HG03103 (cell line): ENCODE measurements at regions not wholly inside any gene's neighbourhood (a gene's known extent, or its start where the extent isn't known, plus 50 kb on each side); places are given as distances from the start of the nearest gene placed in this dataset.

Source experiments
- ATAC-seq: cut with Tn5 transposase; IDR thresholded peaks from one replicate; pipeline ENCODE4 v1.9.1; 2021; ENCODE audit warnings: low read depth; ENCODE audit not compliant: unreplicated experiment

DNA sequence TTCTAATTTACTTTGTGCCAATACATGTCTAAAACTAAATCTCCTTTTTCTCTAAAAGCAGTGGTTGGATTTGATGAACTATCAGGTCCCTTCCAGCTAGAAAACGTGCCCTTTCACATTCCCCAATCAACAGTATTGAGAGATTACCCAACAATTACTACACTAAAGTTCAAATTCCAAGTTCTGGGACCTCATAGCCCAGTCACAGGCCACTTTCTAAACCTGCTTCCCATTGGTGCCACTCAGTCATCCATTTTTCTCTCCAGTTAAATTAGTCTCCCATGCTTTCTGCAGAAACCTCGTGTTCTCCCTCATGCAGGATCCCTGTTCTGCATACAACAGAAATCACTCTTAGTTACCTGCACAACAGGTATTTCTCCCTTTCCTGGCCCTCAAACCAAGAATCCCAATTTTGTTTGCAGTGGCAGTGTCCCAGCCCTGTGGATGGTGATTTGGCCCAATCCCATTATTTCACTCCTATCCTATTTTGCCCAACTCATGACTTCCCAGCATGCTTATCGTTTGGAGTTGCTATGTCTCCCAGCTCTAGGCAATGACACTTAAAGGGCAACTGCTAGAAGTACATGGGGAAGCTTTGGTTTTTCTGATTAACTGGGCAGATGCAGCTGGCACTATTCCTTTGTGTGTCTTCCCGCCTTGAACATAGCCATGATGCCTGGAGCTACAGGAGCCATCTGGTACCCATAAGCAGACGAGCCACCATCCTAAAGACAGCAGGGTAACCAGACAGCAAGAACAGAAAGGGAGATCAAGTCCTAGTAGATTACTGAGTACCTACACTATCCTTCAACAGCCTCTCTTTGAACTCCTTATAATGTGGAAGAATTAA, 224.2 kb downstream of the MINAR1 start:
- ATAC-seq: no peak

DNA sequence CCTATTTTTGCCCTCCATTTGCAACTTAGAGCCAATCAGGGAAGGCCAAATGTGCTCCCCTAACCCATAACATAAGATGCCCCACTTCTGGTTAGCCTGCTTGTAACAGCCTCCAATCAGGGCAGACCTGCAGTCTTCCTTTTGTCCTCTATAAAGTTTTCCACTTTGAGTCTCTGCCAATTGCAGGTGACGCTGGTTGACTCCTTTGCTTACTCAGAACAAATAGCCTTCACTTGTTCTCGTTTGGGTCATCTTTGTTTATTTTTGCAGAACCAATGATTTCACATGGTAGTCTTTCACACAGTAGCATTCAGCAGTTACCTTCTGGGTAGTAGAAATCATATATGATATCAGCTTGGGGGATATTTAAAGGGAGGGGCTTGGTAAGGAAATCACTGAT, 225.6 kb downstream of the MINAR1 start:
- ATAC-seq: no peak

DNA sequence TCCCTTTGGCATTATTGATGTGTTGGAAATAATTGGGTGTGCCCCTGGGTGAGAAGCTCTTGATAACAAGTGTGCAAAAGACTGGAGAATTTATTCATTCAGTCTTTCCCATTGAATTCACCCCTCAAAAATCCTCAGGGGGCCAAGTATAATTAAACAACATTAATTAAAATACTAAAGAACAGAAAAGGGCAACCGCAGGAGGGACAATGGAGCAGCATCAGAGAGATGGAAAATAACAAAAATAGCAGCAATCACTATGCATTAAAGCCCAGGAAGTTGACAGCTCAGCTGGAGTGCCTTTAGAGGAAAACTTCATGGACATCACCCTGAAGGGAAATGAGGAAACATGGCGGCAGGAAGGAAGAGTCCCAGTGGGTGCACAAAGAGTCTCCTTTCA, 227.6 kb downstream of the MINAR1 start:
- no peak for ATAC-seq

DNA sequence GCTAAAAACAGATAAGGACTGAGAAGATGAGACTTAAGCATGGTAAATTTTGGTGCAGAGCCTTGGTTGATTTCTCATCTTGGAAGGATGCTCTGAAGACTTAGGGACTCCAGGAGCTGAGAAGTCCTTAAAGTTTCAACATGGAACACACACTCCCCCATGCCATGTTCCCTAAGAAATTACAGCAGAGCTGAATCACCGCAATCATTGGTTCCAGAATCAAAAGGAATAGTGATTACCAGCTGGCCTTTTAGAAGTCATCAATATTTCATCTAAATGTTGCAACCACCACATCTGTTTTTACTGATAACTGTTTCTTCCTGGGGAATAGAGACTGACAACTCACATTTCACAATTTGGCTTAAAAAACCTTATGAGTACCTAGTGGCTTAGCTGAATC, 229.3 kb downstream of the MINAR1 start:
- no peak for ATAC-seq

DNA sequence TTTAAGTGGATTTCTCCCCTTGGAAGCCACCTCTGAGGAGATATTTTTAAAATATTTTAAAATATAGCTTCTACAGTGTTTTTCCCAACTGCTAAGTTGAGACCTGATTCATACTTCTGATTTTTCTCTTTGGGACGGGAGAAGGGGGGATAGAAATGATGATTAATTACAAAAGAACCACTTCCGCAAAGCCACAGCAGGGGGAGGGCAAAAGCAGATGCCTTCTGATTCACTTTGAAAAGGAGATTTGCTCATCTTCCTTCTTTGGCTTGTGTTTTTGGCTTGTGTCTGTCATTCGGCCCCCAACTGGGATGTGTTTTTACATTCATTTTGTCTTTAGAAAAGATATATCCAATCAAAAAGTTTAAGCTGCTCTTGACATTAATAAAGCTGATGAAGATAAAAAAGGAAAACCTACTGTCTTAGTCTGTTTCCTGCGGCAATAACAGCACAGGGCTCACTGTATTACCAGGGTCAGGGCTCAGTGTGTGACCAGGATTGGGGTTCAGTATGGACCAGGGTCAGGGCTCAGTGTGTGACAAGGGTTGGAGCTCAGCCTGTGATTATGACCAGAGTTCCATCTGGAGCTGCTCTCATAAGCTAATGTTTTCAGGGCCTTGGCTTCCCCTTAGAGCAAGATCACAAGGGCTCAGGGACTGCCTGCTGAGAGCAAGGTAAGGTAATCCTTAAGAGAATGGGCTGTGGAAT, 223.2 kb downstream of the MTHFS start:
- peak; percentile 87 for ATAC-seq

DNA sequence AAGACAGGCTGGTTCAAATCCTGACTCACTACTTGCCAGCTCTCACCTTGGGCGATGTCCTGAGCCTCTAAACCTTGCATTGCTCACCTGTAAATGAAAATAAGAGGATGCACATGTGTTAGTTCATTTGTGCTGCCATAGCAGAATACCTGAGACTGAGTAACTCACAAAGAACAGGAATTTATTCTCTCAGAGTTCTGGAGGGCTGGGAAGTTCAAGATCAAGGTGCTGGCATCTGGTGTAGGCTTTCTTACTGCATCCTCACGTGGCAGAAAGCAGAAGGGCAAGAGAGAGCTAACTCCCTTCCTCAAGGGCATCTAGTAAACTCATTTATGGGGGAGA, 222.7 kb downstream of the MTHFS start:
- no peak for ATAC-seq

DNA sequence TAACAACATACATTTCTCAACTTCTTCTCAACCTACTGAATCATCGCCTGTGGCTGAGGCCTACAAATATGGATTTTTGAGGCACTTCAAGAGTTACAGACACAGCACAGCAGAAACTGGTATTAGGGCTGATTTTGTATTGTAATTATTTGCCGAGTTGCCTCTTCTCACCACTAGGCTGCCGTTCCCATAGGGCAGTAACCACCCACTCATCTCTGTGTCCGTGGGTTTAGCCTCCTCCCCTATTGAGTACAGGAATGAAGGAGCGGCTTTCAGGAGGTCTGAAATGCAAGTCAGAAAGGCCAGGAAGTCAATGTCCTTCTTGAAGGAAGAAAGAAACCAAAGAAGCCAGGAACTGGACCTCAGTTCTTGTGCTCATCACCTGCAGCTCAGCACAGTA, 220.8 kb downstream of the MTHFS start:
- no peak for ATAC-seq

DNA sequence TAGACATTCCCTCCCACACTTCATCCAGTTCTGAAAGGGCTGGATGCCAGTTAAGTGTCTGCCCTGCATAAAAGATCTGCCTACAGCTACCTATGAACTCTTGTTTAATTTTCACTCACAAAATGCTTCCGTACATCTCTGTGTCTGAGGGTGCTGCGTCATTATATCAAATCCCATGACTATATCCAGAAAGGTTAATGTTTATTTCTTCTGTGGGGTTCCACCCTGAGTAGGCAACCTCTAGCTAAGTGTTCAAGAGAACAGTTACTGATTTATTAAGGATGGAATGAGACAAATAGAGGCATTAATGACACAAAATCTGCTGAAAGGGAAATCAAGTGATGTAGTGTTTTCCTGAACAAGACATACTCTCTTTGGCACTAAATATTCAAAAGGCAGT, 220.2 kb downstream of the MTHFS start:
- no peak for ATAC-seq

DNA sequence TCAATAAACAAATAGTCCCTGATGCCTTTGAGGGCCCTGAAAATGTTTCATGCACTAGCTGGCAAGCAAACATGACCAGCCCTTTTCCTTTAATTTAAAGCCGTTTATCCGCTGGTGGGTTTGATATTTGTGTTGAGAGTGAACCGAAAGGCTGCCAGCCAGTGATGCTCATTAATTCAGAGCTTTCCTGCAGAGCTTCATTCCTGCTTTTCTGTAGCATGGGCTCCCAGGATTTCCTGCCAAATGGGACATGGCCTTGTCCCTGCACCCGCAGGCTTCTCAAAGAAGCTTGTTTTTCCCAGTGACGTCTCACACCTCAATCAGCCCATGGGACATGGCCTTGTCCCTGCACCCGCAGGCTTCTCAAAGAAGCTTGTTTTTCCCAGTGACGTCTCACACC, 219.6 kb downstream of the MTHFS start:
- ATAC-seq: no peak

DNA sequence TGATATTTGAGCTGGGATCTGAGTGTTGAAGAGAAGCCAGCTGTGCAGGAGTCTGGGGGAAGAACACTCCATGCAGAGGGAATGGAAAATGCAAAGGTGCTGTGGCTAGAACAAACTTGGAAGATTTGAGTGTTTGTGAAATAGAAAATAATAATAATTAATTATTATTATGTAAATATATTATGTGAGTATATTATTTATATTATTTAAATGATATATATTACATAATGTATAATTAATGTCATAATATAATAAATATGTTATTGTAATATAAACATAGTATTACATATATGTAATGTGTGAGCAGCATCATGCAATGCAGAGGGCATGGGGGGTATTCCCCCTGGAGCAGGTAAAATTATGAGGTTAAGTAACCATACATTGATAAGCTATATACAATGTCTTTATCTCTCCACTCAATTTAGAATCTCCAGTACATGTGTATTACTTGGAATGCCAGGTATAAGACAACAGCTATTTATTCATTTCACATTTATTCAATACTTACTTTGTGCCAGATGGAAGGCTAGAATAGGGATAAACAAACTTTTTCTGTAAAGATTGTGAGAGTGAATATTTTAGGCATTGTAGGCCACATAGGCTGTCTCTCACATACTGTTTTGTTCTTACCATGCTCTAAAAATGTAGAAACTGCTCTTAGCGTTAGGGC, 218.6 kb downstream of the MTHFS start:
- ATAC-seq: no peak

DNA sequence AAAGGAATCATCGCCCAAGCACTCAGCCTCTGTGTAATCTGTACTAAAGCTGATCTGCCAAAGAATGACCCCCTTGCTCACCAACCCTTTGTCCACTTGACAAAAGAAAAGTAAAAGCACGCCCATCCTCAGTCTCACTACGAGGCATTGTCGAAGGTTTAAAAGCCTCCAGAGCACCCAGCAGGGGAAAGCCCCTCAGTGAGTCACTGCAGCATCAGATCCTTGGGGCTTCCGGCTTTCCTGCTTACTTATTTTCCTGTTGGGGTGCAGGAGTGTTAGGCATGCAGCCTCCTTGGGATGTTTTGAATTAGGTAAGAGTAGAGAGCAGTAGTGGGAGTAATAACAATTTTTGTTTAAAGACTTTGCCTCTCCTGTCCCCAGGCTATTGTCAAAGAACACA, 216.1 kb downstream of the MTHFS start:
- no peak for ATAC-seq

DNA sequence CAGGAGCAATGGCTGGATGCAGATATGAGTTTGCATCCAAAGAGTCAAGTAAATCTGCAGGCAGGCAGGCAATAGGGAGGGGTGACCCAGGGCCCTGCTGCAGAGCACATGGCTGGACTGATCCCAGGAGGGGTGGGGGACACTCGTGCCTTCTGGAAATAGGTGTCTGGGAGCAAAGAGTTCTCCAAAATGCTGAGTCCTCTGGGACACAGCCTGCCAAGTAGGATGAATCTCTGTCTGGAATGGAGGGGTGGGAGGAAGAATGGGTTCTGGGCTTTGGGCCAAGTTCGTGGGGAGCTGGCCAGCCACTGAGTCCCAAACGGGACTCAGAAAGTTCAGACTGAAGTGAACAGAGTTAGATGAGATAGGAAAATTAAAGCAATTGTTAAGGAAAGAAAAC, 214.5 kb downstream of the MTHFS start:
- no peak for ATAC-seq

DNA sequence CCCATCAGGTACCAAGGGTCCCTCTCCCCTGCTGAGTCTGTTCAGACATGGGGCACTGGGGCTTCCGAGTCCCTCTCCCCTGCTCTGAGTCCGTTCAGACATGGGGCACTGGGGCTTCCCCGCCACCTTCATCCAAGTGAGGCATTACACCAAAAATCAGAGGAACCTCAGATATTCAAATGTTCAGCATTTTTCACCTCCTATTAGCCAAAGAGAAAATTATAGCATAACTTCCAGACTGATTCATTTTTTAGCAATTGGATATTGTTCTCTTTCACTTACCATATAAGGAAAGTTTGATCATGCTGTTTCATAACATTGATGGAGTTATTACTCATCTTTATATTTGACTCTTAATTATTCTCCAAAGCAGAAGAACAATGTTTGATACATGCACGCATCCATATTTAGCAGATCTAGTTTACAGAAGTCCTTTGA, 213.9 kb downstream of the MTHFS start:
- ATAC-seq: no peak

DNA sequence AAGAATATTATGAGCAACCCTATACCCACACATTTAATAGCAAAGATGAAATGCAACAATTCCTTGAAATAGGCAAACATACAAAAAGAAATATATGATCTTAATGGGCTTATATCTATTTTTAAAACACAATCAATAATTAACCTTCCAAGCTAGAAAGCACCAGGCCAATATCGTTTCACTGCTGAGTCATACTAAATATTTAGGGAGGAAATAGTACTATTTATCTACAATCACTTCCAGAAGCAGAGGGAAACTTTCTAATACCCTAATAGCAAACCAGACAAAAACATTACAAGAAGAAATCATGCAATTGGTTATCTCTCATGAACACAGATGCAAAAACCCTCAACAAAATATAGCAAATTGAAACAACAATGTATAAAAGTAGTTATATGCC, 207.8 kb downstream of the MTHFS start:
- no peak for ATAC-seq

DNA sequence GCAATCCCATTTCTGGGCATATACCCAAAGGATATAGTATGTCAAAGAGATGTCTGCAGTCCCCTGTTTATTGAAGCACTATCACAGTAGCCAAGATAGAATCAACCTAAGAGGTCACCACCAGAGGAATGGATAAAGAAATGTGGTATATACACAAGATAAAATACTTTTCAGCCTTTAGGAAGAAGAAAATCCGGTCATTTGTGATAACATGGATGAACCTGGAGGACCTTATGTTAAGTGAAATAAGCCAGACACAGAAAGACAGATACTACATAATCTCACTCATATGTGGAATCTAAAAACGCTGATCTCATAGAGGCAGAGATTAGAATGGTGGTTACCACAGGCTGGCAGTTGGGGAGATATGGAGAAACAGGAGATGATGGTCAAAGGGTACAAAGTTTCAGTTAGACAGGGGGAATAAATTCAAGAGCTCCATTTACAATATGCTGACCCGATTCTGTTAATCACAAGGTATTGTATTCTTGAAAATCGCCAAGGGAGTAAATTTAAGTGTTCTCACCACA, 195.8 kb downstream of the MTHFS start:
- no peak for ATAC-seq

DNA sequence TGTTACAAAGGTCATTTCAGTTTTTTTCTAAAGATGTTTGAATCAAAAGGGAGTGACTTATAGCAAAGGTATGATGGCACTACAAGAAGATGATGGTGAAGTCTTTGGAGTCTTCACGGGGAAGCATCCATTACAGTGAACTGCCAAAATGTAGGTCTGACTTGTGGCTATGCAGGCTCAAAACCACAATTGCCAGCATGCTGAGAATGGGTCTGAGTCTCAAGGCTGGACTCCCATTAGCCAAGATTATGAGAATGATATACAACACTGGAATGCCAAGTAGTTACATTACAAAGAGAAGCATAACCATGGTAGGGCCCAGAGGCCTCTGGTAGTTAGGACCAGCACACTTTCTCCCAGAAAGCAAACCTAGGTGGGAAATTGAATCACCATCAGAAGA, 194.2 kb downstream of the MTHFS start:
- no peak for ATAC-seq

DNA sequence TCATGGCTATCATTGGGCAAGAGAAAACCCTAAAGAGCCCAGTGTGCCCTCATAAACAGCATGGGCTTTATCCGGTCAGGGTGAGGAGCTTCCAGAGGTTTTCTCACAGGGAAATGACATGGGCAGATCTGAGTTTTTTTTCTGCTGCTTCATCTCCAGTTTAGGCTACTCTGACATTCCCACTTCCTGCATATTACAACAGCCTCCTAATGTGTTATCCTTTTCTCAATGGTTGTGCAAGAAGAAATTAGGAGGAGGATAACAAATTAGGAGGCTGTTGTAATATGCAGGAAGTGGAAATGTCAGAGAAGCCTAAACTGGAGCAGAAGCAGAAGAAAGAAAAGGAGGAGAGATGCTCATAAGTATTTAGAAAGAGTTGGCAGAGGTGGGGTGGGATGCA, 175.6 kb downstream of the MTHFS start:
- no peak for ATAC-seq

DNA sequence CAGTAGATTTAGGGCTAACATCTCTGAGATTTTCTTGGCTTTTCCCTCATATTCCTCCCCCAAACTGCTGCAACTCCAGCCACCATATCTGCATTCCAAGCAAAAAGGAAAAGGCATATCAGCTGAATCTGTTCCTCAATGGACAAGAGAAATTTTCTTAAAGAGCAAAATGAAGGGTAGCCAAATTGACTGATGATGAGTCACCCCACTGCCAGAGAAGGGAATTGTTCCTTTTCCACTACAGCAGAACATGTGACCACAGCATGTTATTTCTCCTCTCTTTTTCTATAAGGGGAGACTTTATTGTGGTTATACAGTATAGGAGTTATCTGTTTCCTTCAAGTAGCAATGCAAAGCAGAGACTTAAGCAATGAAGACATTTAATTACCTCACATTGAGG, 172.5 kb downstream of the MTHFS start:
- no peak for ATAC-seq

DNA sequence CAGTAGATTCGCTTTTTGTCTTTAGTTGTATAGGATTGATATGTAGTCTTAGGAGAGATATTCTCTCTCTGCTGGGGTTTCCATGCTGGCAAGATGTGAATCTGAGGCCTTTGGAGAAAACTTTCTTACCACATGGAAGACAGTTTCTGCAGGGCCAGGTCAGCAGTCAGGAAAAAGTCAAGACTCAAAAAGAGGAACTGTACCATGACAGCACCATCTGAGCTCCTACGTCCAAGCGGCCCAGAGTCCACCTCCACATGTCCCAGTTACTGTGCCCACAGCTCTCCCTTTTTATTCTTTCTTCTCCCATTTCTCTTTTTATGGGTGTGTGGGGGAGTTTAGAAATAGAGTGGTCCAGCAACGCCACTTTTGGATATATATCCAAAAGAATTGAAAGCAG, 172.0 kb downstream of the MTHFS start:
- no peak for ATAC-seq

DNA sequence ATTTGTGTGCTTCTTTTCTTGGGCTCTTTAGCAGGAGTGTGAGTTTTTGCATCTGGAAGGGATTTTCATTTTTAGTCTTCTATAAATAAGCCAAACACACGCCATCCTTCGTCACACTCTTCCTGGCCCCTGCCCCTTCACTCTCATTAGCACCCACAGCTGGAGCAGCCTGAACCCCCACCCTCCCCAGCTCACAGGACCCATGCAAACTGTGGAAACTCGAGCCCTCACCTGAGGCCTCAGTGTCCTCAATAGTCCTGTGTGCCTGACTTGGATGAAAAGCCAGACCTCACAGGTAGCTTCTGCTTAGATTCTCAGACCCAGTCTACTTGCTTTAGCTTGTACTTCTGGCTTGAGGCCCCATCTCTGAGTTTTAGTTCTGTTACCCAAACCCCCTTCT, 167.9 kb downstream of the MTHFS start:
- no peak for ATAC-seq

DNA sequence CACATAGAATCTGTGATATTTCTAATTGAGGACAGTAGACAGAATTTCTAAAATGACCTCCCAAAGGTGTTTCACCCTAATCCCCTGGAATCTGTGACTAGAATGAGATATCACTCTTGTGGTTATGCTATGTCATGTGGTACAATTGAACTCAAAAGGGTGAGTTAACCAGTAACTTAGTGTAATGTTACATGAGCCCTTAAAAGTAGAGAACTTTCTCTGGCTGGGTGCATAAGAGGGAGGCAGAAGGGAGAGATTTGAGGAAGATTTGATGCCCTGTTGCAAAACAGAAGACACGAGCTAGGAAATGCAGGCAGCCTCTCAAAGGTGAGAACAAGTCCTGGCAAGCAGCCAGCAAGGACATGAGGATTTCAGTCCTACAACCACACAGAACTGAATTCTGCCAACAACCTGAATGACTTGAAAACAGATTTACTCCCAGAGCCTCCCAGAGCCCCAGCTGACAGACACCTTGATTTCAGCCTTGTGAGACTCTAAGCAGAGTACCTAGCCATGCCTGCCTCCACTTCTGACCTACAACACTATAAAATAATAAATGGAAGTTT, 160.3 kb downstream of the MTHFS start:
- ATAC-seq: no peak
